ENCODE measurements at regions not wholly inside any gene's neighbourhood (a gene's known extent, or its start where the extent isn't known, plus 50 kb on each side); places are given as distances from the start of the nearest gene placed in this dataset.

GRCh38 chr4:81375745-81376144 is 96.0 kb downstream of the RASGEF1B start:
- Histone ChIP-seq H3K4me1 (ENCODE audit: insufficient read depth, low read length) (no peaks in the 10 kb centered on the region), H3K27me3 (ENCODE audit: insufficient read depth, low read length) (no peaks in the 10 kb centered on the region), H3K9me3 (ENCODE audit: low read depth, low read length) (no peaks in the 10 kb centered on the region), H4K20me1 (ENCODE audit: insufficient read depth, low read length) (no peaks in the 10 kb centered on the region), H3K4me2 (ENCODE audit: insufficient read depth, low read length) (no peak overlapping the region), H3K27ac (ENCODE audit: low read depth, low read length) (no peak overlapping the region), H3K79me2 (ENCODE audit: insufficient read depth, low read length) (no peaks in the 10 kb centered on the region), H3K36me3 (ENCODE audit: insufficient read depth, low read length) (no peaks in the 10 kb centered on the region), H3K4me3 (ENCODE audit: insufficient read depth, low read length) (no peak overlapping the region), H2AFZ (ENCODE audit: low read length) (no peak overlapping the region)
- DNase-seq (ENCODE audit: insufficient read length, low spot score, missing footprints), result no peak
- no peak for TF ChIP-seq CTCF (IDR thresholded peaks at IDR 0.05; ENCODE audit: extremely low read depth, low read depth, low read length)

- no peaks in the 10 kb centered on the region for H3K36me3 ChIP-seq (ENCODE audit: insufficient read depth, low read length)
- H3K9me3 ChIP-seq (ENCODE audit: low read depth, low read length), result no peaks in the 10 kb centered on the region
- H2AFZ ChIP-seq (ENCODE audit: low read length), result no peak overlapping the region
- H3K27ac ChIP-seq (ENCODE audit: low read depth, low read length), result no peak overlapping the region
- no peaks in the 10 kb centered on the region for H3K4me1 ChIP-seq (ENCODE audit: insufficient read depth, low read length)
- no peak overlapping the region for H3K4me2 ChIP-seq (ENCODE audit: insufficient read depth, low read length)
- no peak overlapping the region for H3K4me3 ChIP-seq (ENCODE audit: insufficient read depth, low read length)
- H3K27me3 ChIP-seq (ENCODE audit: insufficient read depth, low read length), result no peaks in the 10 kb centered on the region
- no peaks in the 10 kb centered on the region for H4K20me1 ChIP-seq (ENCODE audit: insufficient read depth, low read length)
- no peaks in the 10 kb centered on the region for H3K79me2 ChIP-seq (ENCODE audit: insufficient read depth, low read length)
- TF ChIP-seq CTCF (IDR thresholded peaks at IDR 0.05; ENCODE audit: extremely low read depth, low read depth, low read length), result no peak
- no peak for DNase-seq (ENCODE audit: insufficient read length, low spot score, missing footprints)
Observed at GRCh38 chr4:81369886-81370285, 101.8 kb downstream of the RASGEF1B start.

GRCh38 chr4:81366779-81367178 is 104.9 kb downstream of the RASGEF1B start:
- no peaks in the 10 kb centered on the region for H4K20me1 ChIP-seq (ENCODE audit: insufficient read depth, low read length)
- DNase-seq (ENCODE audit: insufficient read length, low spot score, missing footprints), result no peak
- H3K4me3 ChIP-seq (ENCODE audit: insufficient read depth, low read length), result no peak overlapping the region
- H2AFZ ChIP-seq (ENCODE audit: low read length), result no peak overlapping the region
- H3K27ac ChIP-seq (ENCODE audit: low read depth, low read length), result no peak overlapping the region
- H3K4me1 ChIP-seq (ENCODE audit: insufficient read depth, low read length), result no peaks in the 10 kb centered on the region
- no peaks in the 10 kb centered on the region for H3K79me2 ChIP-seq (ENCODE audit: insufficient read depth, low read length)
- H3K27me3 ChIP-seq (ENCODE audit: insufficient read depth, low read length), result no peaks in the 10 kb centered on the region
- no peaks in the 10 kb centered on the region for H3K36me3 ChIP-seq (ENCODE audit: insufficient read depth, low read length)
- H3K9me3 ChIP-seq (ENCODE audit: low read depth, low read length), result no peaks in the 10 kb centered on the region
- no peak for TF ChIP-seq CTCF (IDR thresholded peaks at IDR 0.05; ENCODE audit: extremely low read depth, low read depth, low read length)
- no peak overlapping the region for H3K4me2 ChIP-seq (ENCODE audit: insufficient read depth, low read length)

- H3K27me3 ChIP-seq (ENCODE audit: insufficient read depth, low read length), result no peaks in the 10 kb centered on the region
- DNase-seq (ENCODE audit: insufficient read length, low spot score, missing footprints), result no peak
- H3K4me2 ChIP-seq (ENCODE audit: insufficient read depth, low read length), result no peak overlapping the region
- H3K4me3 ChIP-seq (ENCODE audit: insufficient read depth, low read length), result no peak overlapping the region
- H3K36me3 ChIP-seq (ENCODE audit: insufficient read depth, low read length), result no peaks in the 10 kb centered on the region
- H3K9me3 ChIP-seq (ENCODE audit: low read depth, low read length), result no peaks in the 10 kb centered on the region
- no peaks in the 10 kb centered on the region for H3K4me1 ChIP-seq (ENCODE audit: insufficient read depth, low read length)
- H3K27ac ChIP-seq (ENCODE audit: low read depth, low read length), result no peak overlapping the region
- no peaks in the 10 kb centered on the region for H3K79me2 ChIP-seq (ENCODE audit: insufficient read depth, low read length)
- TF ChIP-seq CTCF (IDR thresholded peaks at IDR 0.05; ENCODE audit: extremely low read depth, low read depth, low read length), result no peak
- H2AFZ ChIP-seq (ENCODE audit: low read length), result no peak overlapping the region
- H4K20me1 ChIP-seq (ENCODE audit: insufficient read depth, low read length), result no peaks in the 10 kb centered on the region
Observed at GRCh38 chr4:81360737-81361136, 111.0 kb downstream of the RASGEF1B start.
